GM18873 (cell line): ENCODE measurements at regions not wholly inside any gene's neighbourhood (a gene's known extent, or its start where the extent isn't known, plus 50 kb on each side); places are given as distances from the start of the nearest gene placed in this dataset.
"Not testable (repeated sequence)": the region's sequence is repeated elsewhere in the genome, so short reads cannot be mapped to it uniquely, and the experiment has no call there.

Source experiments
- ATAC-seq: cut with Tn5 transposase; IDR thresholded peaks from one replicate; pipeline ENCODE4 v1.9.1; 2021; ENCODE audit warnings: mild to moderate bottlenecking, moderate library complexity, moderate number of reproducible peaks; ENCODE audit not compliant: unreplicated experiment, low FRiP score

- ATAC-seq = no peak
Measured at GRCh38 chr7:88617185-88617584, 142.3 kb upstream of the ZNF804B start.

- no peak for ATAC-seq
Measured at GRCh38 chr7:88615336-88615735, 144.2 kb upstream of the ZNF804B start.

- ATAC-seq = no peak
Measured at GRCh38 chr7:88614736-88615135, 144.8 kb upstream of the ZNF804B start.

- no peak for ATAC-seq
Measured at GRCh38 chr7:88610942-88611341, 148.6 kb upstream of the ZNF804B start.

- no peak for ATAC-seq
Measured at GRCh38 chr7:88600695-88601094, 158.8 kb upstream of the ZNF804B start.

GRCh38 chr7:88599528-88599927 is 160.0 kb upstream of the ZNF804B start:
- ATAC-seq = no peak

- no peak for ATAC-seq
Measured at GRCh38 chr7:88597941-88598425, 161.5 kb upstream of the ZNF804B start.

GRCh38 chr7:88590963-88591362 is 168.5 kb upstream of the ZNF804B start:
- no peak for ATAC-seq

- ATAC-seq = no peak
Measured at GRCh38 chr7:88589927-88590326, 169.6 kb upstream of the ZNF804B start.

GRCh38 chr7:88586890-88587289 is 172.6 kb upstream of the ZNF804B start:
- no peak for ATAC-seq

GRCh38 chr7:88586219-88586618 is 173.3 kb upstream of the ZNF804B start:
- ATAC-seq = no peak

- ATAC-seq = no peak
Measured at GRCh38 chr7:88576720-88577119, 182.8 kb upstream of the ZNF804B start.

GRCh38 chr7:88566162-88566729 is 193.3 kb upstream of the ZNF804B start:
- no peak for ATAC-seq

- no peak for ATAC-seq
Measured at GRCh38 chr7:88565401-88565800, 194.1 kb upstream of the ZNF804B start.

- ATAC-seq = not testable (repeated sequence)
Measured at GRCh38 chr7:88556441-88556840, 203.1 kb upstream of the ZNF804B start.

GRCh38 chr7:88554847-88555246 is 204.7 kb upstream of the ZNF804B start:
- ATAC-seq = not testable (repeated sequence)

GRCh38 chr7:88548399-88548798 is 211.1 kb upstream of the ZNF804B start:
- no peak for ATAC-seq

GRCh38 chr7:88546808-88547207 is 212.7 kb upstream of the ZNF804B start:
- no peak for ATAC-seq

GRCh38 chr7:88545663-88546062 is 213.8 kb upstream of the ZNF804B start:
- ATAC-seq = no peak

- no peak for ATAC-seq
Measured at GRCh38 chr7:88540012-88540411, 219.5 kb upstream of the ZNF804B start.

- no peak for ATAC-seq
Measured at GRCh38 chr7:88539518-88539917, 220.0 kb upstream of the ZNF804B start.

GRCh38 chr7:88523645-88524044 is 217.0 kb upstream of the STEAP4 start:
- no peak for ATAC-seq

- ATAC-seq = no peak
Measured at GRCh38 chr7:88522771-88523293, 216.1 kb upstream of the STEAP4 start.
